Stimulated activated CD4-positive, alpha-beta T cell treated with anti-CD3 and anti-CD28 coated beads, TNF-alpha, amount 100 ng/mL, for 24 hours (primary cell): ENCODE measurements at regions not wholly inside any gene's neighbourhood (a gene's known extent, or its start where the extent isn't known, plus 50 kb on each side); places are given as distances from the start of the nearest gene placed in this dataset.

Experiments used
- DNase-seq, 3 experiments: peaks; one replicate each; pipeline ENCODE4 v3.0.0-alpha.2; 2020; ENCODE audit warnings: low read depth in 3 of 3

- no peak for DNase-seq
Measured at GRCh38 chr18:39770399-39770798, 2184.6 kb upstream of the PIK3C3 start.

- DNase-seq = no peak
Measured at GRCh38 chr18:39764873-39765272, 2190.2 kb upstream of the PIK3C3 start.

GRCh38 chr18:39761273-39761672, 2193.8 kb upstream of the PIK3C3 start:
- no peak for DNase-seq

GRCh38 chr18:39759926-39760325, 2194.3 kb upstream of the CELF4 start:
- no peak for DNase-seq

- DNase-seq = no peak
Measured at GRCh38 chr18:39753178-39753577, 2187.6 kb upstream of the CELF4 start.

GRCh38 chr18:39752351-39752750, 2186.8 kb upstream of the CELF4 start:
- no peak for DNase-seq

GRCh38 chr18:39751921-39752320, 2186.3 kb upstream of the CELF4 start:
- DNase-seq = no peak

- no peak for DNase-seq
Measured at GRCh38 chr18:39751161-39751560, 2185.6 kb upstream of the CELF4 start.

- no peak for DNase-seq
Measured at GRCh38 chr18:39749154-39749553, 2183.6 kb upstream of the CELF4 start.

GRCh38 chr18:39748727-39749126, 2183.1 kb upstream of the CELF4 start:
- no peak for DNase-seq

GRCh38 chr18:39746201-39746600, 2180.6 kb upstream of the CELF4 start:
- no peak for DNase-seq

GRCh38 chr18:39743463-39743862, 2177.9 kb upstream of the CELF4 start:
- no peak for DNase-seq

GRCh38 chr18:39741755-39742466, 2176.3 kb upstream of the CELF4 start:
- DNase-seq = no peak

- DNase-seq = no peak
Measured at GRCh38 chr18:39737869-39738268, 2172.3 kb upstream of the CELF4 start.

GRCh38 chr18:39732918-39733317, 2167.3 kb upstream of the CELF4 start:
- no peak for DNase-seq

GRCh38 chr18:39730606-39731005, 2165.0 kb upstream of the CELF4 start:
- no peak for DNase-seq

GRCh38 chr18:39724652-39725051, 2159.1 kb upstream of the CELF4 start:
- no peak for DNase-seq

GRCh38 chr18:39721712-39722111, 2156.1 kb upstream of the CELF4 start:
- no peak for DNase-seq

- no peak for DNase-seq
Measured at GRCh38 chr18:39713961-39714360, 2148.4 kb upstream of the CELF4 start.

- no peak for DNase-seq
Measured at GRCh38 chr18:39711701-39712100, 2146.1 kb upstream of the CELF4 start.

GRCh38 chr18:39705362-39705761, 2139.8 kb upstream of the CELF4 start:
- DNase-seq = no peak

- DNase-seq = no peak
Measured at GRCh38 chr18:39702888-39703287, 2137.3 kb upstream of the CELF4 start.

GRCh38 chr18:39701839-39702238, 2136.2 kb upstream of the CELF4 start:
- DNase-seq = no peak
